HG03460 (cell line): ENCODE measurements at regions not wholly inside any gene's neighbourhood (a gene's known extent, or its start where the extent isn't known, plus 50 kb on each side); places are given as distances from the start of the nearest gene placed in this dataset.

ENCODE experiments used
- ATAC-seq: cut with Tn5 transposase; IDR thresholded peaks from one replicate; pipeline ENCODE4 v1.9.1; 2021; ENCODE audit not compliant: unreplicated experiment

DNA sequence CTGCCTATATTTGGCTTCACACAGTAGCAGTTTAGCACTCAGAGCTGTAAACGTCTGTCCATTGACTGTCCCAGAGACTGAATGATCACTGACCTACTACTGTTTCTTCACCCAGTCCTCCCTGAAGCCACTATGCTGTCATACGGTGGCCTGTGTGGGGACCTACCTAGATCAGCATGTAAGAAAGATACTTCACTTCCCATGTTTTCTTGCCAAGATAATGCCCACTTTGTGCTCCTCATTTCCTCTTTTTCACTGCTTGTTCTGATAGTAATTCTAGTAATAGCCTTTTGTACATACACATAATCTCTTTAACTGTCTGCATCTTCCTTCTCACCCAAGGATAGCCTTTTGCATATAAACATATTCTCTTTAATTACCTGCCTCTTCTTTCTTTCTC, 109.9 kb upstream of the TIAM2 start:
- ATAC-seq: no peak

GRCh38 chr6:154886016-154886415, 109.1 kb upstream of the TIAM2 start:
- no peak for ATAC-seq

DNA sequence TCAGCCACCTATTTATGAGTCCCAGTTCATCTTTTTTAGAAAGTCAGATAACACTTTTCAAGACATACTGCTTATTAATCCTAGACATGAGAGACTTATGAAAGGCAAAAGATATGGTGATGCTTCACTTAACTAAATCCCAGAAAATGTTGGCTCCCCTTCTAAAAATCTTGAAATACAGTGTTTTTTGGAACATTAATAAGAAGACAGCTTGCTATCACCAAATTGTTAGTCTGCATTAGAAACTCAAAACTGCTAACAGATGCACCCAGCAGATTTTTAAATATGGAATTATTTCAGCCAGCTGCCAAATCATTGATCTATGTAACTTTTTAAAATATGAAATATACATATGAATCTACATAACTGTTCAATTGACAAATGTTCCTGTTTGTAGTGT, 108.6 kb upstream of the TIAM2 start:
- no peak for ATAC-seq

- no peak for ATAC-seq
These were observed 108.1 kb upstream of the TIAM2 start for GRCh38 chr6:154887051-154887450.

DNA sequence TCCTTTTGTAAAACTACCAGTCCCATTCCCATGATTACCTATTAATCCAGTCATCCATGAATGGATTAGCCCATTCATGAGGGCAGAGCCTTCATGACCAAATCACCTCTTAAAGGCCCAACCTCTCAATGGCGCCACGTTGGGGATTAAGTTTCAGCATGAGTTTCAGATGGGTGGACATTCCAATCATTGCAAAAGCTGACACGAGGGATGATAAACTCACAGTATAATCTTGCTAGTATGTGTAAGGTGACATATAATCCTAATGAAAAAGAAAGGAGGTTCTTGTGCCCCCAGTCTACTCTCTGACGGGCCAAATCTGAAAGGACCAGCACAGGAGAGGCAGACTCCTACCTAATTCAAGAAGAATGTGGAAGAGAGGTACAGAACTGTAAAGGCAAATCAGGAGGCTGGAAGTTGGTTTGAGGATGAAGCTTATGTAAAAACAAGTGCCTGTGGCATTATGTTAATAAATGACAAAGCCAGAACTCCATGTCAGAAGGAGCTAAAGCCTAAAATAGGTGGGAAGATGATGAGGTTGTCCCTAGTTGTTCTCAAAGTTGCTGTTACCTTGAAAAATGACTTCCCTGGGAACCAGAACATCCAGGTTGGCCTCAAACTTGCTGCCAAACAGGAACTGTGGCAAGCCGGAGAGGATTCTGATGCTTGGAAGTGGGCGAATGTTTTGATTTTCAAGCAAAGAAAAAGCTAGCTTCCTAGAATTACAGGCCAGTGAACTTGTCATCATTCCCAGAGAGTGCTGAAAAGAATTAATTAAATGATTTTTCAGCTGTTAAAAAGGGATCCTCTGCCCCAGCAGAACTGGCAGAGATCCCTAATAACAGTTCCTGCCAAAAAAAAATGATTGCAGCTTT, 106.5 kb upstream of the TIAM2 start:
- ATAC-seq: no peak

DNA sequence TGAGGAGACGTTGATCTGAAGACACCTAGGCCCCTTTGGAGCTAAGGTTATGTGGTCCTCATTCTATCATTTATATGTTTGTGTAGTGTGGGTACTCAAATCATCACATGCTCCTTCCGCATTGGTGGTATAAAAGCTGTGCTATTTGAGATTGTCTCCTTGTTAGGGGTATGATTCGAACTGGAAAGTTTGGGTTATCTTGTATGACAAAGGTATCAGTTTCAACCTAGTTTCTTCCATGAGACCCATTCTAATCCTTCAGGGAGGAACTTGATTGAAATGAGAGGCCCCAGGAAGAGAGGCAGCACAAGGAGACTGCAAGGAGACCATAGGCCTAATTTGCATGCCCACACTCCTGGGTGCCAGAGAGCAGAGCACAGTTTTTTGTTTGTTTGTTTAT, 104.2 kb upstream of the TIAM2 start:
- ATAC-seq: no peak

DNA sequence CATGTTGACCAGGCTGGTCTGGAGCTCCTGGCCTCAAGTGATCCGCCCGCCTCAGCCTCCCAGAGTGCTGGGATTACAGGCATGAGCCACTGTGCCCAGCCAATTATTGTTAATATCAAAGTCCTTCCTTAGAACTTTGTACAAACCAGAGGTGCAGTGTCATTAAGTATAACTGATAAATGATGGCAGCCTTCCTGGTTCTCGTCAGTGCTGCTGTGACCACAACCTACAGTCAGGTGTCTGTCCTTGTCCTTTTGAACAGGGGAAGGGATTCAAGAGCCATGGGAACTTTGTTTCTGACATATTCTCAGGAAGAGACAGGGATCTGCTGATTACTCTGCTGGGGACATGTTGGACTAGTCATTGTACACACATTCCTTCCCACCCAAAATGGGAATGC, 103.2 kb upstream of the TIAM2 start:
- ATAC-seq: no peak

- no peak for ATAC-seq
These were observed 101.2 kb upstream of the TIAM2 start for GRCh38 chr6:154893917-154894316.

DNA sequence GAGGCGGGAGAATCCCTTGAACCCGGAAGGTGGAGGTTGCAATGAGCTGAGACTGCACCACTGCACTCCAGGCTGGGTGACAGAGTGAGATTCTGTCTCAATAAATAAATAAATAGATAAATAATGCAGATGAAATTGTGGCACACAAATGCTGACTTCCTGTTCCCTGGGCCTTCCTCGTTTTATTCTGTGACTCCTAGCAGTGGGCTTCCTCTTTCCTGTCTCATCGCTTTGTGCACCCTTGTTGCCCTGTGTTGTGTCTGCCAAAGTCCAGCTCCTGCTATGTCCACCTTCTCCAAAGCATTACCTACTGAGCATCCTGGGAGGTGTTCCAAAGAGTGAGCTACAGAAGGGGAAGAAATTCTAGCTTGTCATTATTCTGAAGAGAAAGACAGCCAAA, 100.2 kb upstream of the TIAM2 start:
- ATAC-seq: no peak

- ATAC-seq: no peak
These were observed 99.3 kb upstream of the TIAM2 start for GRCh38 chr6:154895841-154896240.

- ATAC-seq: no peak
These were observed 96.3 kb upstream of the TIAM2 start for GRCh38 chr6:154898821-154899220.

DNA sequence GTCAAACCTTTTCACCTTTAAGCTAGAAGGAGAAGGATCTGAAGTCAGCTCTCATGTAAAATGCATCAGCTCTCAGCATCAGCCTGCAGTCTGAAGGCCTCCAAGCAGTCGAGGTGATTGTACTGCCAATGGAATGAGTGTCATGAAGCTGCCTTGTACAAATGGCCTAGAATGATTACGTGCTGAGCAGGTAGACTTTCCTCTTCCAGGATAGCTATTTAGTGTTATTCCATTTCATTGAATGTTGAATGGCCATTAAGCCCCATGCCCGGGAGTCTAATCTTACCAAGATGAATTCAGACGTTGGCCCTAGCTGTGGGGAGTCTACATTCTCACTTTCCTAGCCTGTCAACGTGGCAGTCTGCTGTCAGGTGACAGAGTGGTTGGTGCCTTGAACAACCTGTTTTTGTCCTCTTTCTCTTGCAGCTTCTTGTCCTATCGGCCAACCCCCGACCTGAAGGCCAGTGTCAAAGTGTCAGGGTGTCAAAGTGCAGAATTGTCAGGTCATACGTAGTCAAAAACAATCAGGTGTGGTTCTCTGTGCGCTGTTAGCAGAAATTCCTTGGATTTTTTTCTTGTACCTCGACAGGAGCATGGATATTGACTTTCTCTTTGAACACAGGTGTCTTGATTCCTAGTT, 95.2 kb upstream of the TIAM2 start:
- no peak for ATAC-seq

DNA sequence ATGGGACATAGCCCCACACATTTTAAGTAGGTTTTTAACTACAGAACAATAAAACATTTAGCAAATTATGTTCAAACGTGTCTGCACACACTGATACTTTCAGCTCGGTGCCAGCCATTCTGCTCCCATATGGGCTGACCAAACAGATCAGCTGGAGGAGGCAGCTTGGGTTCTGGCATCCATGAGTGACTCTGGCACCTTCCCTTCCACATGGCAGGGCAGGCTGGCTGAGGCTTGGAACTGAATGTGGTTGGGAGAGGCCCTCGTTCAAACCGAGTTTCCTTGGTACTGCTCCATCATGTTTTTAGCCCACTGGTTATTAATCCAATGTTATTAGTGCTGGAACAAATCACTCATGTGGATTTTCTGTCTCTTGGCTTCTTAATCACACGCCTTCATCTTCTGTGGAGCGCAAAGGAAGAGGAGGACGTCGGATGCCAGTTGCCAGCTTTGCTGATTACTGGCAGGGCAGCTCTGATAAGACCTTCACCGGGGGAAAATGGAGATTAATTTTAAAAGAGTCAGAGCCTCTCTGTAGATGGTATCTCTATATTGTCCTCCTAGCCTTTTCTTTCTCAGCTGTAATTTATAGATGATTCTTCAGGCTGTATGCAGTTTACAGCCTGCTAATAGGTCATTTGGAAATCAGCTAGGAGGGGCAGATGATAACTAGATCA, 93.1 kb upstream of the TIAM2 start:
- ATAC-seq: no peak

- no peak for ATAC-seq
These were observed 87.8 kb upstream of the TIAM2 start for GRCh38 chr6:154907291-154907690.

DNA sequence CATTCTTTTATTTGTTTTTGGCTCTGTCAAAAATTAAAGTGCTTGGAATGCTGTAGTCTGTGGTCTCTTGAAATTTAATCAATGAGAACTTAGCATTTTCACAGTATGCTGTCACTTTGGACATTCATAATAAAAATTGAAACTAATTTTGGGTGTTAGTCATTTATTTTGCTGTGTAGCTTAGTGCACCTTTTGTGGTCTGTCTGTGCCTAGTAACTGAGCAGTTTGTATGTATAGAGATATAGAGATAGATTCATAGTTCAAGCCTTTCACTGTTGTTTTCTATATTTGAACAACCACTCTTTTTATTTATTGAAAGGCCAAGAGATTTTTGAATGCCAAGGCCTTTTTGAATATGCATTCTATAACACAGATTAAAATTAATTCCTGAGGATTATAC, 86.4 kb upstream of the TIAM2 start:
- no peak for ATAC-seq

DNA sequence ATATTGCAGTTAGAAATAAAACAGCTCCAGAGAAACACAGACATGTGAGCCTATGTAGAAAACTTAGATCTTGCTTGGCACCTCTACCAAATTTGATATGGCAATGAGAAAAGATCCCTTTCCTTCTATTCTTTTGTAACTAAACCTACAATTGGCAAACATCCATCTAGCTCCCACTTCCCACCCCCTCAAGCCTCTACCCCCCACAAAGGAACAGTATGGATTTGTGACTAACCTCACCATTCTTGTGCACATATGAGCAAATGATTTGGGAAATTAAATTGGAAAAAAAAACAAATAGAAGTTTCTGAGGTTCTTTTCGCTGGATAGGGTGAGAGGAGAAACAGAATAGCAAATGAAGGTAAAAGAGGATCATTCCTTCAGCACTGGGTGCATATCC, 85.8 kb upstream of the TIAM2 start:
- no peak for ATAC-seq

DNA sequence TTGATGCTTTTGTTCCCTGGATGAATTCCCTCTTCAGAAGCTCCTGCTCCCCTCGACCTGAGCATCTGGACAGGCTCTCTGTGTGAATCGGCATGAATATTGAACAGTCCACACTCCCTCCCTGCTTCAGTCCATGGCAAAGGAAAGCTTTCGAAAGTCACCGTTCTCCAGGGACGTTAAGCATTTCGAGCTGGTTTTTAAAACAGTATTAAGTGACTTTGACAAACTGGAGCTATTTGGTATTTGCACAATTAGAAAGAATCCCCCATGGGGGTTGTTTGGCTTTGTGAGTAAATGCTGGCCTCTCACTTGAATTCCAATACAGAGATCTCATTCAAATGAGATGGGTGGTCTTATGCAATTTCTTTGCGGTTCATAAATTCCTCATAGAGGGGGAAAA, 85.3 kb upstream of the TIAM2 start:
- ATAC-seq: no peak

DNA sequence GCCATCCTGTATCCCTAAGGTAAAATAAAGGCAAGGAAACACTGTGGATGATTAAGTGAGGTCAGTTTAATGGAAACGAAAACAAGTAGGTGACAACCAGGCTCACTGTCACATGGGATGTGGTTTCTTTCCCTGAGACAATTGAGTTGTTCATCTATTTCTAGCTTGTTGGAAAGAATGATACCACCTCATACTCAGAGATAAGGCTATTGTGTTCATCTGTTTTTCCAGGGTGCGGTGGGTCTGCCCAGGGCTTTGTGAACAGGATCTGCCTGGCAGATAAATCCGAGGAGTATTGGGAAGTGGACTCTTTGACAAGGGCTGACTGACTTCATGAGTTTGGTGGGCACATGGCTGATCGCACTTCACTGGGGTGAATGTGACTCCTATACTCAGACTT, 80.8 kb upstream of the TIAM2 start:
- no peak for ATAC-seq

DNA sequence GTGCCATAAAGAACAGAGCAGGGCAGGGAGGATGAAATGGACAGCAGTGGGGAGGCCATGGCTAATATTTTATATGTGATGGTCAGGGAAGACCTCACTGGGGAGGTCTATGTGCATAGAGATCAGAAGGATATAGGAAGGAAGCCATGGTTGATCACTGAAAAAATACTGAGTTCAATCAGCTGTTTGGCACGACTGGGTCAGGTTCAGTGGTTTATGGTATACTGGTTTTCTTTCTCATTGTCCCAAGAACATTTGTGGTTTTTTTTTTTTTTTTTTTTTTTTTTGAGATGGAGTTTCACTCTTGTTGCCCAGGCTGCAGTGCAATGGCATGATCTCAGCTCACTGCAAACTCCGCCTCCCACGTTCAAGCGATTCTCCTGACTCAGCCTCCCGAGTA, 78.3 kb upstream of the TIAM2 start:
- no peak for ATAC-seq

DNA sequence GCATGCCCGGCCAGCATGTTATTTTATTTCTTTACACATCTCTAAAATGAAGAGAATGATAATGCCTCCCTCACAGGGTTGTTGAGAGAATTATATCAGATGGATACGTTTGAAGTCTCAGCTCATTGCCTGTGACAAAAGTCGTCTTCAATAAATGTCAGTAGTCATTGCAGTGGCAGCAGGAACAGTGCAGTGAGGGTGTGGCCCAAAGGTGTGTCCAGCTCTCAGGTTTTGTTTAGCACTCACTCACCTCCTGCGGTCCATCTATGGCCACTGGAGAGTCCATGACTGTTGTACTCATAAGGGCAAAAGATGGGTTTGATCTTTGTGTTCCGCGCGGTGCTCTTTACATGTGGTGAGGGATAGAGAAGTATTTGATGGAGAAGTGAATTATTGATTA, 77.2 kb upstream of the TIAM2 start:
- no peak for ATAC-seq

GRCh38 chr6:154919806-154920205, 75.3 kb upstream of the TIAM2 start:
- no peak for ATAC-seq
